ENCODE measurements at regions not wholly inside any gene's neighbourhood (a gene's known extent, or its start where the extent isn't known, plus 50 kb on each side); places are given as distances from the start of the nearest gene placed in this dataset.

- Mint-ChIP-seq H3K36me3 (ENCODE audit: low read depth, unreplicated experiment) (peaks cover 25% of the 10 kb centered on the region), H3K4me1 (ENCODE audit: low read depth, unreplicated experiment) (peaks cover 30% of the 10 kb centered on the region), H3K4me3 (ENCODE audit: unreplicated experiment) (no peak overlapping the region), H3K27ac (ENCODE audit: unreplicated experiment) (no peak overlapping the region), H3K9me3 (ENCODE audit: unreplicated experiment) (peaks cover 6% of the 10 kb centered on the region), H3K27me3 (ENCODE audit: low read depth, unreplicated experiment) (no peaks in the 10 kb centered on the region)
- H4K20me1 ChIP-seq (ENCODE audit: insufficient read depth, low read length) = no peaks in the 10 kb centered on the region
- no peaks in the 10 kb centered on the region for H3K79me2 ChIP-seq (ENCODE audit: insufficient read depth, low read length)
- no peak for DNase-seq (ENCODE audit: low read depth)
- TF ChIP-seq EZH2 (IDR thresholded peaks at IDR 0.05; ENCODE audit: insufficient read depth, low read length) (no peak), CTCF (IDR thresholded peaks at IDR 0.05; ENCODE audit: insufficient read depth, low read depth, low read length) (no peak)
- H3K4me1 ChIP-seq (ENCODE audit: insufficient read depth, low read length) = peaks cover 16% of the 10 kb centered on the region
- H3K27ac ChIP-seq (ENCODE audit: low read depth, low read length) = no peak overlapping the region
- H3K4me3 ChIP-seq (ENCODE audit: insufficient read depth, low read depth, low read length) = no peak overlapping the region
- no peak for FAIRE-seq
- H2AFZ ChIP-seq (ENCODE audit: low read depth, low read length) = no peak overlapping the region
- no peak overlapping the region for H3K4me2 ChIP-seq (ENCODE audit: low read length)
- H3K9ac ChIP-seq (ENCODE audit: low read length) = no peak overlapping the region
- no peaks in the 10 kb centered on the region for H3K9me3 ChIP-seq (ENCODE audit: insufficient read depth, low read depth, low read length)
- no peaks in the 10 kb centered on the region for H3K36me3 ChIP-seq (ENCODE audit: insufficient read depth, low read length)
- H3K27me3 ChIP-seq (ENCODE audit: insufficient read depth, low read length) = no peaks in the 10 kb centered on the region
Observed at GRCh38 chr20:19823971-19824370, 65.9 kb downstream of the RIN2 start.

DNA sequence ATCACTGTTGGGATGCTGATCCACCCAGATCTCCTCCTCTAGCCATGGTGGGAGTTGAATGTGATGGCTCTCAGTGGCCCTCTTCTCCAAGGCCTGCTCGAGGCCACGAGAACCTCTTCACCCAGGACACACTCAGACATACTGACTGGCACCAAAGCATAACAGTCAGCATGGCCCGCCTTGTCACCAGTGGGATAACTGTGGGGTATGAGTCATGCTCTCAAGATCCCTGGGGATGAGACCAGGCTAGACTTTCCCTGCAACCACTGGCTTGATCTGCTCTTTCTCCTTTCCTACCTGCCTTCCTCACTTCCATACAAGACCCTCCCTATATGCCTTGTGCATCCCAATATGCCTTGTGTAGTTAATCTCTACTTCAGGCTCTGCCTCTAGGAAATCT lies 66.8 kb downstream of the RIN2 start:
- FAIRE-seq (no peak), DNase-seq (ENCODE audit: low read depth) (no peak)
- no peak overlapping the region for H3K27ac ChIP-seq (ENCODE audit: low read depth, low read length)
- H3K4me3 ChIP-seq (ENCODE audit: insufficient read depth, low read depth, low read length) = no peak overlapping the region
- no peaks in the 10 kb centered on the region for H3K9me3 ChIP-seq (ENCODE audit: insufficient read depth, low read depth, low read length)
- TF ChIP-seq CTCF (IDR thresholded peaks at IDR 0.05; ENCODE audit: insufficient read depth, low read depth, low read length) (no peak), EZH2 (IDR thresholded peaks at IDR 0.05; ENCODE audit: insufficient read depth, low read length) (no peak)
- Mint-ChIP-seq H3K4me1 (ENCODE audit: low read depth, unreplicated experiment) (peaks cover 31% of the 10 kb centered on the region), H3K27me3 (ENCODE audit: low read depth, unreplicated experiment) (no peaks in the 10 kb centered on the region), H3K27ac (ENCODE audit: unreplicated experiment) (peak overlapping the region; percentile 51), H3K36me3 (ENCODE audit: low read depth, unreplicated experiment) (peaks cover 23% of the 10 kb centered on the region), H3K9me3 (ENCODE audit: unreplicated experiment) (peaks cover 6% of the 10 kb centered on the region), H3K4me3 (ENCODE audit: unreplicated experiment) (peak overlapping the region; percentile 21)
- H3K79me2 ChIP-seq (ENCODE audit: insufficient read depth, low read length) = no peaks in the 10 kb centered on the region
- no peak overlapping the region for H3K4me2 ChIP-seq (ENCODE audit: low read length)
- H3K4me1 ChIP-seq (ENCODE audit: insufficient read depth, low read length) = peaks cover 16% of the 10 kb centered on the region
- H2AFZ ChIP-seq (ENCODE audit: low read depth, low read length) = no peak overlapping the region
- H3K36me3 ChIP-seq (ENCODE audit: insufficient read depth, low read length) = no peaks in the 10 kb centered on the region
- H4K20me1 ChIP-seq (ENCODE audit: insufficient read depth, low read length) = no peaks in the 10 kb centered on the region
- no peak overlapping the region for H3K9ac ChIP-seq (ENCODE audit: low read length)
- no peaks in the 10 kb centered on the region for H3K27me3 ChIP-seq (ENCODE audit: insufficient read depth, low read length)

DNA sequence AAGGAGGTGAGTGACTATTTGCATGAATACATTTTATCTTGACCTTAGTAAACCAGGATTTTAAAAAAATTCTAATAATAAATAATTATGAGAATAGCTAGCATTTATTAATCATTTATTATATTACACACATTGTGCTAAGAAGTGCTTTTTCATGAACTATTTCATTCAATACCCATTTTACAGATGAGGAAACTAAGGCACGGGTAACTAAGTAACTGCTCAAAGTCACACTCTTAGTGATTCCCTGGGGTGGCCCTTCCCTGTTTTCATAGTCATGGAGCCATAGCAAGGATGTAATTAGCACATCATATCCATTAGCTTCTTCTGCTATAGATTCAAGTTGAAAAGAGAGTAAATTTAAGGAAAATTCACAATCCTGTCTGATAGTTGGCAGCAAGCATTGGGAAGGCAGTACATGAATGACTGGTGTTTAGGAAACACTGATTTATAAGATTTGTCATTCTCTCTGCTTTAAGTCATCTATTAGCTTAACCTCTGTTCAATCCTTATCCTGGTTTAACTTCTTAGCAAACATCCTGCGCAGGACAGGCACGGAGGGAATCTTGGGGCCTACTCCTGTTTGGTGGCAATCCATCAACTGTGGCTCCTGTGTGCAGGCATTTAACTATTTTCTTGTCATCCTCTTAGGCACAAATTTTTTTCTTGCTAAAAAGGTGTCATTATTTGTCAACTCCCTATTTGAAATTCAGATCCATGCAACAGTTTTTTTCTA lies 68.3 kb downstream of the RIN2 start:
- Histone ChIP-seq H2AFZ (ENCODE audit: low read depth, low read length) (no peak overlapping the region), H3K4me2 (ENCODE audit: low read length) (no peak overlapping the region), H3K4me1 (ENCODE audit: insufficient read depth, low read length) (peaks cover 16% of the 10 kb centered on the region), H3K36me3 (ENCODE audit: insufficient read depth, low read length) (no peaks in the 10 kb centered on the region), H3K9me3 (ENCODE audit: insufficient read depth, low read depth, low read length) (no peaks in the 10 kb centered on the region), H3K9ac (ENCODE audit: low read length) (no peak overlapping the region), H3K79me2 (ENCODE audit: insufficient read depth, low read length) (no peaks in the 10 kb centered on the region), H3K27me3 (ENCODE audit: insufficient read depth, low read length) (no peaks in the 10 kb centered on the region), H4K20me1 (ENCODE audit: insufficient read depth, low read length) (no peaks in the 10 kb centered on the region), H3K4me3 (ENCODE audit: insufficient read depth, low read depth, low read length) (no peak overlapping the region), H3K27ac (ENCODE audit: low read depth, low read length) (peak overlapping the region; percentile 49)
- Mint-ChIP-seq H3K27me3 (ENCODE audit: low read depth, unreplicated experiment) (no peaks in the 10 kb centered on the region), H3K4me1 (ENCODE audit: low read depth, unreplicated experiment) (peaks cover 36% of the 10 kb centered on the region), H3K27ac (ENCODE audit: unreplicated experiment) (no peak overlapping the region), H3K4me3 (ENCODE audit: unreplicated experiment) (no peak overlapping the region), H3K36me3 (ENCODE audit: low read depth, unreplicated experiment) (peaks cover 21% of the 10 kb centered on the region), H3K9me3 (ENCODE audit: unreplicated experiment) (peaks cover 2% of the 10 kb centered on the region)
- no peak for DNase-seq (ENCODE audit: low read depth)
- no peak for FAIRE-seq
- TF ChIP-seq CTCF (IDR thresholded peaks at IDR 0.05; ENCODE audit: insufficient read depth, low read depth, low read length) (no peak), EZH2 (IDR thresholded peaks at IDR 0.05; ENCODE audit: insufficient read depth, low read length) (no peak)
